Right ventricle myocardium inferior (tissue), 1 donor: ENCODE measurements at regions not wholly inside any gene's neighbourhood (a gene's known extent, or its start where the extent isn't known, plus 50 kb on each side); places are given as distances from the start of the nearest gene placed in this dataset.
"Not testable (repeated sequence)": the region's sequence is repeated elsewhere in the genome, so short reads cannot be mapped to it uniquely, and the experiment has no call there.

Experiments used
- ATAC-seq: fragments of 200-7000 bp; cut with Tn5 transposase; one replicate; pipeline ENCODE4 v1.9.1; 2020; ENCODE audit warnings: mild to moderate bottlenecking, moderate library complexity
- DNase-seq: peaks from one replicate; pipeline ENCODE4 v3.0.0; 2021; ENCODE audit errors: missing footprints
- intact Hi-C: fragments of 100-400 bp; cut with DNase I; formaldehyde crosslinking; loops from one replicate; pipeline ENCODE4 v1.11.0; 2022
- donor health status: DM: no; HTN: yes; CAD: no; lungs with severe emphysema.

DNA sequence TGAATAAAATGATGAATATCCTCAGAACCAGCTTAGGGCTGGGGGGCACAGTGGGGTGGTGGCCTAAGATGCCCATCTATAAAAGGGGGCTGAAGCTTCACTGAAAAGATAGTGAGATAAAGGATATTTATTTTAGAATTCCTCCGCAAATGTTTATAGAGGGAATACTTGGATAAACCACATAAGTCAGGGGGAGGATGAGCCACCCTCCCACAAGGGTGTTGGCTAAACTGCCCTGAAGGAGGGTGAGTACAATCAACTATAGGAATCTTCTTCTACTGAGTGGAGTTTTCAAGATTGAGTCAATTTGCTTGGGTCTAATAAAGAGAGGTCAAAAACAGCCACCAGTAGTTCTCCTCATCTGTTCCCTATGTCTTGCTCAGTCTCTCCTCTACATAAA is 114.5 kb upstream of the TANK start:
- DNase-seq = no peak
- ATAC-seq = no peak
- intact Hi-C loops = no loop called here

DNA sequence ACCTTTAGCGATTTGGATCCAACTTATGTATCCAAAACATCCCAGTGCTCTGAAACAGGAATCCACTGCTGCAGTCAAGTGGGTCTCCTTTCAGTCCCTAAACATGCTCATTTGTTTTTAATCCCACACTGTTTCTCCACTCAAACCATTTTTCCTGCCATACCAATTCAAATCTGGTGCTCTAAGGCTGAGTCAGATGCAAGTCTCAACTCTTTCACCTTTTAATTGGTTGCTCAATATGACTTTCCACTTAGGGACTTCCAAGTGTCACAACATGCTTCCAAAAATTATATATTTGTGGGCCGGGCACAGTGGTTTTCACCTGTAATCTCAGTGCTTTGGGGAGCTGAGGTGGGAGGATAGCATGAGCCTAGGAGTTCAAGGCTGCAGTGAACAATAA is 113.4 kb upstream of the TANK start:
- intact Hi-C loops = no loop called here
- no peak for ATAC-seq
- no peak for DNase-seq

- intact Hi-C loops = no loop called here
- ATAC-seq (no peak), DNase-seq (no peak)
Measured at GRCh38 chr2:161048317-161048716, 111.9 kb upstream of the TANK start.

DNA sequence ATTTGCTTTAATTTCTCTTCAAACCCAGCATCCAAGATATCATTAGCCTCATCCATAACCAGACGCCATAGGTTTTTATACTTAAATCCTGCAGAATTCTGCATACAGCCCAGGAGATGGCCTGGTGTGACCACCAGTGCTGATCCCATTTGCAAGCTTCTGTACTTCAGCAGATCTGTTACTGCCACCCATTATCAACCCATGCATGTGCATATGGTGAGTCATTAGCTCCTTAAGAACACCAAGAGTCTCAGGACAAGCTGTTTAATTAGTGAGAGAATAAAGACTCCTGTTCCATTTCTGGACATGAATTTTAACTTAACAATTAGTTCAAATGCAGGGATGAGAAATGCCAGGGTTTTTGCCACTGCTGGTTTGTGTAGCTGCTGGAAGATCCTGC is 110.7 kb upstream of the TANK start:
- no peak for DNase-seq
- no peak for ATAC-seq
- intact Hi-C loops = no loop called here

DNA sequence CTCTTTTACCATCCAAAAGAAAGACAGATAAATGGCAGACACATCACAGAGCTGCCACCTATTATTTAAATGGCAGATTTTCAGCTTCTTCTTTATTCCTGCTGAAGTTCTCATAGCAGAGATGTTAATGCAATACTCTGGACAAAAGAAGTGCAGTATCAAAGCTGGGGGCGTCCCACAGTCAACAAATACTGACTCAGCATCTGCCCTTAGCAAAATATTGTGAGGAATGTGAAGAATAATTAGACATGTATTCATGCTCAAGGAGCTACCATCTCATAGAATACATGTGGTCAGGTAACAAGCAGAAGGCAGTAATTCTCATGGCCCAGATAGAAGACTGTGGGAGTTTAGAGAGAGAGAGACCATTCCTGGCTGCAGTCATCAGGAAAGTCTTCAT is 108.0 kb upstream of the TANK start:
- ATAC-seq (no peak), DNase-seq (no peak)
- intact Hi-C loops = no loop called here

- DNase-seq (no peak), ATAC-seq (no peak)
Measured at GRCh38 chr2:161055289-161055688, 104.9 kb upstream of the TANK start.

DNA sequence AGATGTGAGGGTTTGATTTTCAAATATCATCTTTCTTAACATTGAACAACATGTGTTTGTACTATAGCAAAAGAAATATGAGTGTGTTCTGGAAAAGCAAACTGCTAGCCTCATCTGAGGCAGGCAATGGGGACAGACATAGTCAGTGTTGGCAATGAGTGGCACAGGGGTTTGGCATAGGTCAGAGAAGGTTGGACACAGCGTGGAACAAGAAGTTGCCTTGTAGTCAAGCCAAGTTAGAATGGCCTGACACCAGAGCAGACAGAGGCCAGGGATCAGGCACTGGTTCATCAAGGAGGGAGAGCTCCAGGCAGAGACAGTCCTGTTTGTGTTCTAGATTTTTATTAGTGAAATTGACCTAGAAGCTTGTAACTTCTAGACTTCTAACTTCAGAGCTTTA is 100.8 kb upstream of the TANK start:
- DNase-seq = no peak
- intact Hi-C loops = no loop called here
- peak; percentile 77 for ATAC-seq

More at GRCh38 chr2:161055289-161055688, 104.9 kb upstream of the TANK start:
- intact Hi-C loops = no loop called here

DNA sequence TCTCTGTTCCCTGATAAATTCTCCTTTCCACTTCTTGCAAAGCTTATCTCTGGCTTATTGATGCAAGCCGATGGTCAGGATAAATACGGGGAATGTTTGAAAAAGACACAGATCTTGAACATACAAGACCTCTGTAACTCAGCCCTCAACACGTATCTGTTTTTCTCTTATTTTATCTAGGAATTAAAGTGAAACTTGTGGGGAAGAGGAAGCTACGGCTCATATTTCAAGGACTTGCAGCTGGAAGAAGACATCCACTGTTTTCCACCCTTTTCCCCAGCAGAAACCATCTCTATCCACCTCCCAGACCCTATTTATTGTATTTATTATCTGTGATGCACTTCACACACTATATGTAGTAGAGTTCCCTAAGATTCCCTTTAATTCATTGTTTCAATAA is 98.4 kb upstream of the TANK start:
- ATAC-seq (no peak), DNase-seq (no peak)
- intact Hi-C loops = loop anchor here (10.0 kb wide), 1 partner anchor 57 kb away; no protein-coding TSS in a partner anchor

DNA sequence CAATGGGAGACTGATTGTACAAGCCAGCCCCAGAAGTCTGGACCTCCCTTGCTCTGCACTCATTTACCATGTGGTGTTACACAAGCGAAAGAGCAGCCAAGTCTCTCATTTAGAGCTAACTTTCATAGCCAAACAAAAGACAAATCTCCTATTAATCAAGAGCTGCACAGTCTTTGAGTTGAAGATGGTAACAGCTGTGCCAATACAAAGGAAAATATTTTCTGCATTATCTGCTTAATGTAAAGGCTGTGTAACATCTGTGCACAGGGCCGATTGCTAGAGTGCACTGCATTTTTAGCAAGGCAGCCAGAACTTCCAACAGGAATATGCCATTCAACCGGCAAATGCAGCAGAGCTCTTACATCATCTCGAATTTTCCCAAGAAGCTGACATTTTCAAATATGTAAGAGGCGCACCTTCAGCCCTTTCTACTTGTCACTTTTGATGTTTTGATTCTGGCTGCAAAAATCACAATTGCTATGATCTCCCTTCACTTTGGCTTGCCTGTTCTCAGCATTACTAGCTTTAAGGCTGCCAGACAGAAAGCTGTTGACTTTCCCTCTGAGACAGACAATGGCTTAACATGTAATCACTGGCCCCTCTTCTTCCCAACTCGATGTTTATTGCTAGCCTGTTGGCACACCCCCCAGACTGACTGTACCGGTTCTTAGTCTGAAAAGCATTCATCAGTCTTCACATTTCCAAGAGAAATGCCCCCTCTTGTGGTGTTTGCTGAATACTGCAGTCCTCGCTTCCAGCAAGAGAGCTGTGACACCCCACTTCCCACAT is 96.9 kb upstream of the TANK start:
- peak; percentile 83 for ATAC-seq
- intact Hi-C loops = loop anchor here (10.0 kb wide), 1 partner anchor 59 kb away; no protein-coding TSS in a partner anchor
- peak; percentile 70 for DNase-seq

GRCh38 chr2:161063946-161064306 is 96.3 kb upstream of the TANK start:
- intact Hi-C loops = loop anchor here (10.0 kb wide), 1 partner anchor 59 kb away; no protein-coding TSS in a partner anchor
- DNase-seq (no peak), ATAC-seq (no peak)

- DNase-seq = no peak
- no peak for ATAC-seq
- intact Hi-C loops = loop anchor here (10.0 kb wide), 1 partner anchor 63 kb away; no protein-coding TSS in a partner anchor
Measured at GRCh38 chr2:161067846-161068350, 92.3 kb upstream of the TANK start.

DNA sequence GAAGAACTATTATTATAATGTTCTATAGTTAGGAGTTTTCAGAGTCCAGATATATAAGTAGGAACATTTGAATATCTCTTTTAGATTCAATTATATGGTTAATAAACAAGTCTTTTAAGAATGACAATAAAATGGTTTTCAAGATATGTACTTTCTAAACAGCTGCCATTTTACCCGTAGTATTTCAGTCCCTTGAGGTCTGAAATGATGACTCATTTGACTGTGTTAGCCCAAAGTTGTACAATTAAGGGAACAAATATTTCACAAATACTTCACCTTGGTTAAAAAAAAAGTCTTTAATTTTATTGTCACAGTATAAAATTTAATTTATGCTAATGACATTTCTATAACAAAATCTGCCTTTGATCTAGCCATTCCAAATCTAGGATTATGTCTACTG is 91.6 kb upstream of the TANK start:
- no peak for ATAC-seq
- intact Hi-C loops = loop anchor here (10.0 kb wide), 1 partner anchor 64 kb away; no protein-coding TSS in a partner anchor
- no peak for DNase-seq

DNA sequence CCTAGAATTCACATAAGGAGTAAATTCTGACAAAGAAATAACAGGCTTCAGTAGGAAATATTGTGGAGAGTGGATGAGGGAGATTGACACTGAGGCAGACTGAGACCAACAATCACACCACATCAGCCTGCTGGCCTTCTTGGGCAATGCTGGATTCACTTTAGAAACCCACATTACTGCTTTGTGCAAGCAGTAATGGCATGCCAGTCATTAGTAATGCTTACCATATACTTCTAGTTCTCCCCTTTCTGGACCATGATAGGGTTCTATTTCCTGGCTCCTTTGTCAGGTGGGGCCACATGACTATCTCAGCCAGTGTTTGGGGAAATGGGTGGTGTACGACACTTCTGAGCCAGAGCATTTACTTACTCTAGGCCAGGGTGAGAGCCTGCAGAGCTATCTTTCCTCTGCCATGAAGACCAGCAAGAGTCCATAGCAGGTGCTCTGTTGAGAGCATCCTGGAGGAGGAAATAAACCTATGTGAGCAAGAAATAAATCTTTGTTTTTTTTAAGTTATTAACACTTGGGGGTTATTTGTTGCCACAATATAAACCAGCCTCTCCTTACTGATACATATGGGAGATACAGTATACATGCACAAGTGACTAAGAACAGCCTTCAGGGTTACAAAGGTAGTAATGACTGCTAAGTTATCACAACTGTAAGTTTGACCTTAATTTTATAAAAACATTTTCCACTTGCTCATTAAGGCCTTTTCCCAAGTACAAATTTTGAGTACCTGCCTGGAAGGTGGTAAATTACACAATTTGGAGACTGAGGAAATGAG is 89.3 kb upstream of the TANK start:
- intact Hi-C loops = no loop called here
- DNase-seq = no peak
- no peak for ATAC-seq

DNA sequence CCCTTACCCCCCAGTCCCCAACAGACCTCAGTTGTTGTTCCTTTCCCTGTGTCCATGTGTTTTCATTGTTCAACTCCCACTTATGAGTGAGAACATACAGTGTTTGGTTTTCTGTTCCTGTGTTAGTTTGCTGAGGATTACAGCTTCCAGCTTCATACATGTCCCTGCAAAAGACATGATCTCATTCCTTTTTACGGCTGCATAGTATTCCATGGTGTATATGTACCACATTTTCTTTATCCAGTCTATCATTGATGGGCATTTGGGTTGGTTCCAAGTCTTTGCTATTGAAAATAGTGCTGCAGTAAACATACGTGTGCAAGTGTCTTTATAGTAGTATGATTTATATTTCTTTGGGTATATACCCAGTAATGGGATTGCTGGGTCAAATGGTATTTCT is 87.8 kb upstream of the TANK start:
- not testable (repeated sequence) for ATAC-seq

DNA sequence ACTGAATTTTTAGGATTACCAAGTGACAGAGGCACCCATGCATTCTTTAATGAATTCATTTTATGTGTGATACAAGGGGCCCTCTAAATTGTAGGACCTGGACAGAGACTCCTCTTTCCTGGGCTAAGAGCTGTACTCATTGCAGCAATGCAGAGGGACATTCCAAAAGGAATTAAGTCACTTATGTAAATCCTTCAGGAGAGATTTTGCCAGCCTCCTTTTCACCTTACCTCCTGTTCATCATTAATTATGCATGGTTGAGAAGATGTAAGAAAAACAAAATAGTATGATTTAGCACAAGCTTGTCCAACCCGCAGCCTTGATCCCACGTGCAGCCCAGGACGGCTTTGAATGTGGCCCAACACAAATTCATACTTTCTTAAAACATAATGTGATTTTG is 84.5 kb upstream of the TANK start:
- DNase-seq = no peak
- intact Hi-C loops = no loop called here
- ATAC-seq = no peak

More for the DNA sequence above, 87.8 kb upstream of the TANK start:
- intact Hi-C loops, DNase-seq: not testable (repeated sequence)

DNA sequence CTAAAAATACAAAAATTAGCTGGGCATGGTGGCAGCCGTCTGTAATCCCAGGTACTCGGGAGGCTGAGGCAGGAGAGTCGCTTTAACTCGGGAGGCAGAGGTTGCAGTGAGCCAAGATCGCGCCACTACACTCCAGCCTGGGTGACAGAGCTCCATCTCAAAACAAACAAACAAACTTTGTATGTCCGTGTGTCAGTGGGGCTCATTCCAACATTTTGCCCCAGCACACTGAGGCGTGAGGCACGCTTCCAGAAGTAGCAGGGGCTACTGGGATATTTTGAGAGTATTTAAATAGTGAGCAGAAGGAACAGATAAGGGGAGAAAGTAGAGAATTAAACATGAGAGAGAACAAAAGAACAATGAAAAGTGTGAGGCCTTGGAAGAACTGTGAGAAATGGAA is 83.3 kb upstream of the TANK start:
- intact Hi-C loops = no loop called here
- no peak for DNase-seq
- ATAC-seq = no peak

DNA sequence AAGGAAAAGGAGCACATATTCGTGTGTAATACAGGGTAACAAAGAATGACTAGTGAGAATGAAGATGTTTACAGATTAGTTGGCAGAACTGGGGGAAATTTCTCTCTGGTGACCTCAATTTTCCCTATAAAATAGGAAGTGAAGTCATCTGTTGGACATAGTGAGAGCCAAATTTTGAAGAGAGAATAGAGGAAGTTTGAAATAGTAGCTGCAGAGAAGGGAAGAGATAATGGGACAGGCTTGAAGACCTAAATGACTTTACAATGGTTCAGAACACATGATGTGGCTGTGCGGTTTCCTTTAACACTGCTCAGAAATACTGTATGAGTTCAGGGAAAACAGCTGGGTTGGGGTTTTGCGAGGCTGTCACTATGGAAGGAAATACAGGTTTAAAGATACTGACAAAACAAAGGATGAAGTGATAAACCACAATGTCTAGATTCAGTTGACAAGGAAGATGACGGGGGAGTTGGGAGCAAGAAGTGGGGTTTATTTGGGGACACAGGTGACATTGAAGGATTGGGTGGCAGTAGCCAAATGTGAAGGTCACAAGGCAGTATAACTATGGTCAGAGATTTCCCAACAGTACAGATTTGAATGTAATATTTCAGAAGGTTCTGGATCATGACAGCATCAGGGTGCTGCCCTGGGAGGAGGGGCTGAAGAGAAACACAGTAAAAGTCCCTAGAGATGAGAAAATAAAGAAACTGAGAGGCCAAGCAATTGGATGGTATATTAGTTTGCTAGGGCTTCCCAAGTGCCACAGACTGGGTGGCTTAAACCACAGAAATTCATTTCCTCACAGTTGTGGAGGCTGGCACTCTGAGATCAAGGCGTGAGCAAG is 82.6 kb upstream of the TANK start:
- intact Hi-C loops = no loop called here
- ATAC-seq (peak; percentile 84), DNase-seq (no peak)

DNA sequence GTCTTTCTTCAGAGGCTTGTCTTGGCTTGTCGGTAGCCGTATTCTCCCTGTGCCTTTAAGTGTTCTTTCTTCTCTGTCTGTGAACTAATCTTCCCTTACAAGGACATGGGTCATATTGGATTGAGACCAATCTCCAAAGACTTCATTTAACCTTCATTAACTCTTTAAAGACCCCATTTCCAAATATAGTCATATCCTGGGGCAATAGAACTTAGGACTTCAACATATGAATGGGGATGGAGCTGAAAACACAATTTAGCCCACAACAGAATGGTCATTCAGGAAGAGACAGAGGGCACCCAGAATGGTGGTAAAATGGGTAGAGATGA is 82.1 kb upstream of the TANK start:
- intact Hi-C loops = no loop called here
- ATAC-seq = no peak
- no peak for DNase-seq

DNA sequence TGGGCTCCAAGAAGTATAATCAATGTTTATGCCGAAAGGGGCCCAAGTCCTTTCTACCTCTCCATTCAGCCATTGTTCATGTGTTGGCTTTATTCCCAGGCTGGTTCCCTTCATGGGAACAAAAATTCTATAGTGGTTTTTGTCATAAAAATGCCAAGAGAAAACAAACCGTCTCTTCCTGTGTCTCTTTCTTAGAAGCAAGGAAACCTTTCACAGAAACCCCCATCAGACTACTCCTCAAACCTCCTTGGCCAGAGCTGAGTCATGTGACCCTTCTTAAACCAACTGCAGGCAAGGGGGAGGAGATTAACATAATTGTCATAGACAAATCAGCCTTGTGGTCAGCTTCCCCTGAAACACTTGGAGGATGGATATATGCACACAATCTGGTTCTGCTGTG is 75.1 kb upstream of the TANK start:
- intact Hi-C loops = no loop called here

More for the DNA sequence above, 75.1 kb upstream of the TANK start:
- DNase-seq = no peak
- no peak for ATAC-seq
